GM18511 (cell line): ENCODE measurements at regions not wholly inside any gene's neighbourhood (a gene's known extent, or its start where the extent isn't known, plus 50 kb on each side); places are given as distances from the start of the nearest gene placed in this dataset.

ENCODE experiments used
- ATAC-seq: cut with Tn5 transposase; IDR thresholded peaks from one replicate; pipeline ENCODE4 v1.9.1; 2021; ENCODE audit warnings: mild to moderate bottlenecking, moderate library complexity; ENCODE audit not compliant: unreplicated experiment

DNA sequence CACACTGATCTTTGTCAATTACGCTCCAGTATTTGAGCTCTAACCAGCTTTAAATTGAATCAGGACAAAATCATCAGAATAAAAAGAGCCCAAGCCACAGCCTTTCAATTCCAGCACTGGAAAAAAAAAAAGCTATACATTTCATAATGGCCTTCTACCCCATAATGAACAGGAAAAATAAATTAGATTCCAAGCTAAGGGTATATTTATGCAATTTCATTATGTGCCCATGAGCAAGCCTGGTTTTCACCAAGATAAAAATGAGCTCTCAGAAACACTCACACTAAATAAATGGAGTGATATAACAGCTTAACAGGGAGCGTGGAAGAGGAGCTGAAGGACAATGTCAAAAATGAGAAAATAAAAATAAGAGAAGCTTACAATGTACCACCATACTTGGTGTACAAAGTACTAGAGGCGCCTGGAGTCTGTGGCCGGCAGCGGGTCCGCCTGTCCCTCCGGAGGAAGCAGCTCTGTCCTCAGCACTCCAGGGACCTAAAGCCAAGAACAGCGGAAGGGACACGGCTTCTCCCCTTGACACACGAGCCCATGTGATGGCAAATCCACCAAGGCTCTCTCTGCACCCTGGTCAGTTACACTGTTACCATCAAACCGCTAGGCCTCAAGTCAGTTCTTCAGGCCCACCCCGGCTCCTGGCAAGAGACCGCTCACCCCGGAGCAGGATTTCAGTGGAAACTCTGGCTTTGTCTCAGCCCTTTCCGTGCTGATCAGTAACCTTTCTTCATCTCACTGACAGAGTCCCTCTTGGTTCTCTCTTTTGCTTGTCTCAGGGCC, 69.6 kb downstream of the RBFOX3 start:
- ATAC-seq = no peak

DNA sequence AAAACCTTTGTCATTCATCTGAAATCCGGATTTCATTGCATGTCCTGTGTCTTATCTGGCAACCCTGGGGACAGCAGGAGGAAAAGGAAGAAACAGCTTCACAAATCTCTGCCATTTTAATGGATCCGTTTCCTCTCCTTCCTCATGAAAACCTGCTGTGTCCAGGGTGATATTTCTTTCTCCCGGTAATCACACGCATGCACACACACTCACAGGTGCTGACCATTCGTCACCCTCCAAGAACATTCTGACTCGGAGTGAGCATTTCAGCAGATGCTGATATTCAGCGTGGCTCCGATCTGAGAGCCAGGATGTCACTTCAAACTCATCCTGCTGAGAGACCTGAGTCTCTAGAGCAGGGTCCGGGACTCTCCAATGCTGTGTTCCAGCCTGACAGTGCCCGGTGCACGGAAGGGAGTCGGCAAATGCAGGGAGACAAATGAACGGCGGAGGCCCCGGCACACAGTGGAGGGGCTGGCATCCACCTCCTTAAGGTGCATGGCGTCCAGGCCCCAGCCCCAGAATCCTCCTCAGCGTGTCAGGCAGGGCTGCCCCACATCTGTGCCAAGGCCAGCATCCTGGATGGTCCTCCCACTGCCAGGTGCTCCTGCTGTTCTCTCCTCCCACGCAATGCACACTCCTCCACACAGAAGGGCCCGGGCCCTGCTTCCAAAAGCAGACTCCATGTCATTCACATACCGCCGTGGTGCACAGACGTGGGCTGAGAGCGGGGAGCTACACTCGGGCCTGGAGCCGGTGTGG, 70.7 kb downstream of the RBFOX3 start:
- no peak for ATAC-seq

DNA sequence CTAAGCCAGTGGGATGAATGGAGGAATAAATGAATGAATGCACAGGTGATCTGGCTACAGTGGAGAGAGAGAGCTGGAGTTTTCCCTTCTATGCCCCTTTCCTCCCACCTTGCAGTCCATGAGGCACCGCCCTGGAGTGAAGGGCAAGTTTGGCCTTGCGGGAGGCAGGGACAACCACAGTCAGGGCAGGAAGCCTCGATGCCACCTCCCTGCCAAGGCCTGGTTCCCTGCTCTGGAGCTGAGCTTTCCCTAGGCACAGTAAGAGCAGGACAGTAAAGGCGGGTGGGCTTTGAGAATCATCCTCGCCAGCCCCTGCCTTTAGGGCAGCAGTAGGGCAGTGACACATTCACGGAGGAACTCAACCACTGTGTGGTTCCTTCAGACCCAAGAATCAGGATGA, 72.6 kb downstream of the RBFOX3 start:
- no peak for ATAC-seq

DNA sequence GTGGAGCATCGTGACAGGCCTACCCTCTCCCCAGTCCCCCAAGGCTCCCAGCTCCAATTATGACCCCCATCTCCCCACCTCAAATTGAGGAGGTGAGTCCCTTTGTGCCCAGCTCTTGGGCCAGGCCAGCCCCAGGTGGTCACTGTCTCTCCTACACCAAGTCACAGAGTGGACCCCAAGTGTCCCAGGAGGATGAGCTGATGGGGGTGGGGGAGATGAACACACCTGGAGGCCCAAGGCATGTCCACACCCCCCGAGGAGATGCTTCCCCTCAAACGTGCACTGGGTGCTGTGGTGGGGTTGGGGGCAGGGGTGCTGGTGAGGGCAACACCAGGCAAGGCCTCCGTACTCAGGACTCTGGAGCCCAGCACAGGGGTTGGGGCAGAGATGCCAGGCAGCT, 73.2 kb downstream of the RBFOX3 start:
- no peak for ATAC-seq

DNA sequence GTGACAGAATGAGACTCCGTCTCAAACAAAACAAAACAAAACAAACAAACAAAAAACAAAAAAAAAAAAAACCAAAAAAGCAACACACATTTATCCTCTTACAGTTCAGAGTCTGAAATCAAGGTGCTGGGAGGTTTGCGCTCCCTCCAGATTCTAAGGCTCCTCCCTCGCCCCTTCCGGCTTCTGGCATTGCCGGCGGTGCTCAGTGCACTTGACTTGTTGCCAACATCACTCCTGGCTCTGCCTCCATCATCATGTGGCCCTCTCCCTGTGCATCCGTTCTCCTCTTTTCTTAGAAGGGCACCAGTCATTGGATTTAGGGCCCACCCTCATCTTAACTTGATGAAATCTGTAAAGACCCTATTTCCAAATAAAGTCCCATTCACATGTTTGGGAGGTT, 73.8 kb downstream of the RBFOX3 start:
- ATAC-seq = no peak

DNA sequence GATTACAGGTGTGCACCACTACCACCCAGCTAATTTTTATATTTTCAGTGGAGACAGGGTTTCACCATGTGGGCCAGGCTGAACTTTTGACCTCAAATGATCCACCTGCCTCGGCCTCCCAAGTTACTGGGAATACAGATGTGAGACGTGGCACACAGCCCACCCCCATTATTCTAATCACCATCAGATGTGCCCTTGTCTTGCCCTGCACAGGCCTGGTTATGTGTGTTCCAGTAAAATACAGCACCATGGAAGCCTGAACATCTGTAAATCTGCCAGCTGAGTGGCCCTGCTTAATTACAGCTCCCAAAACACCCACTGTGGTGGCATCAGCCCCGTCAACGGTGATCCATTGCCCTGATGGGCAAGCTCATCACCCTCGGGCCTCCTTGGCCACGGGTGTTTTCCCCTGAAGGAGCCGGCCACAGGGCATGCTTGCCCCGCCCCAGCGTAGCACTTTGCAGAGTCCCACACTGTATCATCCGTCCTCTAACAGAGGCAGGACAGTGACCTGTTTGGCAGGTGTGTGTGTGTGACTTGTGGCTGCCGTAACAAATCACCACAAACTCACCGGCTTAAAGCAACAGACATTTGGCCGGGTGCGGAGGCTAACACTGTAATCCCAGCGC, 74.5 kb downstream of the RBFOX3 start:
- ATAC-seq = no peak

DNA sequence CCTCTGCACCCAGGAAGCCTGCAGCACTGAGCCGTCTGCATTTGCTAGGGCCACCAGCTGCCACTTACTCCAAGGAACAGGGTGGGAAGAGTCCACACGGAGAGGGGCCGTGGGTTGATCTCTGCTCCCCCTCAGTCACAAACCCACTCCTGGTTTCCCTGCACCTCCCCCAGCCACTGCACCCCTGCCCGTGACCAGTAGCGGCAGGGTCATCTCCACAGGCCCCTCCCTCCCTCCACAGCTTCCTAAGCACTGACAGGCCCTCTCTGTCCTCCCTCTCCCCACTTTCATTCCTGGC, 75.2 kb downstream of the RBFOX3 start:
- ATAC-seq = no peak

DNA sequence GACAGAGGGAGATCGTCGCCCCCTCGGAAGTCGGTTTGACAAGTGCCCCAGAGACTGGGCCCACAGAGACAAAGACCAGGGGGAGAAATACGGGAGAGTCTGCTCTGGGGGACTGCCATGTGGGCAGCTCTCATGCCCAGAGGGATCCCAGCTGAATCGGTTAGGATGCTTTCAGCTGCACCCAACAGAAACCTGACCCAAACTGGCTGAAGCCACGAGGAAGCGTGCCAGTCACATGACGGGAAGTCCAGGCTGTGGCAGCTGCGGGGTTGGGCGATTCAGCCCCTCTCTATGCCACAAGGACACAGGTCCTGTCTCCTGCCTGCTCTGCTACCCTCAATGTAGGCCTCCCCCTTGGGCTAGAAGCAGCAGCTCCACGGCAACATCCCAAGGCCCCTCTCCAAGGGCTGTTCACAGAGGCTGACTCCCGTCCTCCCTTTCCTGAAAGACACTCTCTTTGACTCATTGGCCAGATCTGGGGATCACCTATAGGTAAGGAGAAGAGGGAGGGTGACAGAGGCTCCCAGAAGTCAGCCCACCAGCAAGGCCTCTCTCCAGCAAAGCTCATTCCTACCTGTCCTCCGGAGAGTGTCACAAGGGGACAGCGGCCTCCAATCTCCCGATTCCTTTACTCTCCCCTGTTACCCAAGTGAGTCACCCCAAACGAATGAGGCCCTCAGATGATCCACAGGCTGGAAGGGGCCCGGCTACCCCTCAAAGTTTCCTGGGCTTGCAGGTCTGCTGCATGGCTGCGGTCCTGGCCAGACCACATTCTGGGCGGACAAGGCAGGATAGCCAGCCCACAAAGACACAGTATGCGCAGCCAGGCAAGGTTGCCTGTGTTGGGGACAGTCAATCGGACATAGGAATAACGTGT, 75.8 kb downstream of the RBFOX3 start:
- ATAC-seq = no peak

DNA sequence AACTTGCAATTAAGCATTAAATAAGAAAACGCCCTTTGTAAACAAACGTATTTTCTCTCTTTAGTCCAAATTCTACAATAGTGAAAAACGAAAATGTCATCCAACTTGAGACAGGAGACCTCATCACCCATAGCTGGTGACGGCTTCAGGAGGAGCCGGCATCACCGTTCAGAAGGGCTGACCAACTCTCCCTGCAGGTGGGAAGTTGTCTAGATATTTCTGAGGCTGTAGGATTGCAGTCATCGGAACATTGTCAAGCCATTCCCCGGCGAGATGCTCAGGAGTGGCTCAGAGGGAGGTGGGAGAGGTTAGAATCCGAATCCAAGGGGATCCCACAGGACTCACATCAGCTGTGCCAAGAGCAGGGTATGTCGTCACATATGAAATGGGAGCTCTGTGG, 76.7 kb downstream of the RBFOX3 start:
- ATAC-seq = no peak

DNA sequence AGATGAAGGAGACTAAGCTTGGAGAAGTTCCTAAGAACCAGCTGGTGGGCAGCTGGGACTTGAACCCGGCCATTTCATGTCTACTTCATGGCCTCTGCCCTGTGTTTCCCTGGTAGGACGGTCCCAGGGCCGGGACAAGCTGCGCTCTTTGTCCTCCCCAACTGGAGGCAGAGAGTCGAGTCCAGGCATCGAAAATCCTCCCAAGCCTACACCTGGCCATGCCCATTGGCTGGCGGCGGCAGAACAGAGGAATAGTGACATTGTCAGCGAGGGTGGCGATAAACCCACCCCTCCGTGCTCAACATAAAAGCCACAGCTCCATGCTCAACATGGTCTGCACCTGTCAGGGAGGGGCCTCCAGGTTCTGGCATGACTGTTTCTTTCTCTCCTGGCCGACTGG, 77.7 kb downstream of the RBFOX3 start:
- ATAC-seq = no peak

DNA sequence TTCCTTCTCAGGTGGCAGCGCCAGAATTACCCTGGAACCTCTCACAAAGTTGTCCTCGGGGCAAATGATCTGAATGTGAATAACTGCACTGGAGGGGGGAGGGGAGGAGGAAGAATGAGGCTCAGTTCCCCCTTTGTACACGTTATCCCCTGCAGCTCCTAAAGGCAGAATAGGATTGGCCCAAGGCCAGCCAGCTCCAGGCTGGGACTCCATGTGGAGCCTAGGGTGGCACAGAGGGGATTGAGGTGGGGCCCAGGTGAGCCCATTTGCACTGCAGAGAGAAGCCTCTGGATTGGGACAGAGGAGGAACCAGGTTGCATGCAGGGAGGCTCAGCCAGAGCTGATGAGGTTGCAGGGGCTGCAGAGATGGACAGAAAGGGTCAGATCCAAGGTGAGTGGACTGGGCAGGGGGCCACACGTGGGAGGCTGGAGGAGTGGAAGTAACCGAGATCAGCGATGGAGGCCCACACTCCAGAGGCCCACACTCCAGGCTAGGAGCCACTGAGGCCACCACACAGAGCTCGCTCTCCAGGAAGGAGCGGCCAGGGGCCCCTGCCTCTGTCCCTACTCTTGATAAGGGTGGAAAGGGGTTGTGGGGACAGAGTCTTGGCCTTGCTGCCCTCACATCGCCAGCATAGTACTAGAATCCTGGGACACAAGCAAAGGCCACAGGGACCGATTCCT, 78.6 kb downstream of the RBFOX3 start:
- ATAC-seq = no peak

DNA sequence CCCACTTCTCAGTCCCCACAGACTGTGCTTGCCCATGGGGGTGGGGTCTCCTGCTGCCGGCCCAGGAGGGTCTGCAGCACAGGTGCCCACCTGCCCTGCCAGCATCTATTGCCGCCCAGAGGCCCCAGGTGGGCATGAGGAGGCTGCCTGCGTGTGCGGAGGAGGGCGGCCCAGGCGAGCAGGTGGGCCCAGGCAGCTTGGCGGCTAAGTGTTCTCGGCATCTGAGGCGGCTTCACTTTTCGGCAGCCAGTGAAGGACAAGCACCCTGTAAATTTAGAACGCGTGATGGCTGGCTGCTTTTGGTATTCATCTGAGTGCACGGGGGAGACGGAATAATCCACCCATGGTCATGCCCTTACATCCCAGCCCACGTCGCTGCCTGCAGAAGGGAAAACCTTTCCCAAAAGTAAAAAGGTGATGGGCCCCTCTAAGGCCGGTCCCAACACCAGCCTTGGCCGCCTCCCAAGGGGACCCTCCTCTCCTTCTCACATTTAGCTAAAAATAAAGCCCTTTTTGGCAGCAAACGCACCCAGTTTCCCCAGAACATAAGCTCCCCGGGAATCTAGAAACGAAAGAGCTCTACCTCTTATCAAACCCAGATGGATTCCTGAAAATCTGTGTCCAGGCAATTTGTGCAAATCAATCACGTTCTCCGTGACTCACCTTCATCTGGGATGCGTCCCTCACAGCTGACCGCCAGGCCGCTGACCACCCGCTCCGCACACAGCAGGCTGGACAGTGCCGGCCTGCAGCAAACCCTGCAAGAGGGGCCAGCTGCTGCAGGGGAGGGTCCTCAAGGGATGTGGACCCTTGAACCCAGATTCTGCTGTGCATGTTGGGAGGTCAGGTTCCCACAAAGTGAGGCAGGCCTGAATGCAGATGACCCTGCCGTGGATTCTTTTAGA, 79.4 kb downstream of the RBFOX3 start:
- ATAC-seq = no peak

DNA sequence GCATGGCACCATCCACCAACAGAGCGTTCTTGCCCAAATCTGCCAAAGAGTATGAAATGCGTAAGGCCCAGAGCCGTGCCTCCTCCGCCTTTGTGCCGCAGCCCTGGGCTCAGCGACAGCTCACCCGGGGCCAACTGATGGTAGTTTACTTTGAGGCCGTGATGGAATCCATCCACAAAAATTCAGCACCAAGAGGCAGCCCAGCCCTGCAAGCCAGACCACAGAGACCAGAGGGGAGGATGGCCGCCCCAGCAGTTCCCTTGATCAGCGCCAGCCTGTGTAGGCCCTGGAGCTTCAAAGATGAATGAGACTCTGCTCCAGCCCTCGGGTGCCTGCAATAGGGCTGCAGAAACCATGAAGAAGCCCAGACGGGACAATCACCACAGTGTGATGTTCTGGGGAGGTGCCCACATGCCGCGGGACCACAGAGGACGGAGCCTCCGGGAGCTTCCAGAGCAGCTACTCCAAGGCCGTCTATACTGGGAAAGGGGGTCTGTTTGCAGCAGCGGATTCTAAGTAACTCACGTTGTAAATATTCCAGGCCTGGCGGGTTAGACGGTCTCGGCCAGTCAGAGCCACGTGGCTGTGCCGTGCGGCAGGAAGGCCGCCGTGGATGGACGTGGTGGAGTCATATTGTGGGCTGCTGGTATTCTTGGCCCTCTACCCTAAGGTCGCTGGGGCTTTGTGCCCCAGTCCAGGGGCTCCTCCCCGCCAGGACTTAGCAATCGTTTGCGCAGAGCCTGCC, 80.3 kb downstream of the RBFOX3 start:
- no peak for ATAC-seq

DNA sequence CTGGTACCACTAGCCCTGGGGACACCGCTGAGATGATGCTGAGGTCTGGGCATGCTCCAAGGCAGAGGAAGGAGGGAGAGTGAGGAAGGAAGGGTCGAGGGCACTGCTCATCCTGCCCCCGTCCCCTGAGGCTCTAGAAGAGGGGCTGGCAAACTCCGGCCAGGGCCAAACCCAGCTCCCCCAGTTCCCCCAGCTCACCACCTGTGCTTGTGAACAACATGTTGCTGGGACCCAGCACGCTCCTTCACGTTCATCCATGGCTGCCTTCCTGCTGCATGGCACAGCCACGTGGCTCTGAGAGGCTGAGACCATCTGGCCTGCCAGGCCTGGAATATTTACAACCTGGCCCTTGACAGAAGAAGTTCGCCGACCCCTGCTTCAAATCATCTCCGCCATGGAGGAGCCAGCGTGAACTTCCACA, 81.2 kb downstream of the RBFOX3 start:
- ATAC-seq = no peak

DNA sequence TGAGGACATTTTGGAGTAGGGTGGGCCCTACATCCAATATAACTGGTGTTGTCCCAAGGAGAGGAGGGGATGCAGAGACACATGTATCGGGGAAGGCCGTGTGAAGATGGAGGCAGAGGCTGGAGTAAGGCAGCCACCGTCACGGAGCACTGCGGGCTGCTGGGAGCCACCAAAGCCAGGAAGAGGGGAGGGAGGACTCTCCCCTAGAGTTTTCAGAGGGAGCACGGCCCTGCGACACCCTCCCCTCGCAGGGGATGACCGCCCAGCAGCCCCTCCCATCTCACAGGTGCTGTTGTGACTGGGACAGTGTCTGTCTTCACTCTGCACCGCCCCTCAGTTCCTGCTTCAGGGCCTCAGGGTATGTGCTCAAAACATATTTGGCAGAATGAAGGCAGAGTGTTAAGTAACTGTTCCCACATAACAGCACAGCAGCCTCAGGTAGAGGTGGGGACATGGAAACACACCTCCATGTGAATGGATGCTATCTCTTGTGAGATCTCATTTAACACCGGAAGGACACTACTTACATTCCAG, 82.2 kb downstream of the RBFOX3 start:
- ATAC-seq = no peak

DNA sequence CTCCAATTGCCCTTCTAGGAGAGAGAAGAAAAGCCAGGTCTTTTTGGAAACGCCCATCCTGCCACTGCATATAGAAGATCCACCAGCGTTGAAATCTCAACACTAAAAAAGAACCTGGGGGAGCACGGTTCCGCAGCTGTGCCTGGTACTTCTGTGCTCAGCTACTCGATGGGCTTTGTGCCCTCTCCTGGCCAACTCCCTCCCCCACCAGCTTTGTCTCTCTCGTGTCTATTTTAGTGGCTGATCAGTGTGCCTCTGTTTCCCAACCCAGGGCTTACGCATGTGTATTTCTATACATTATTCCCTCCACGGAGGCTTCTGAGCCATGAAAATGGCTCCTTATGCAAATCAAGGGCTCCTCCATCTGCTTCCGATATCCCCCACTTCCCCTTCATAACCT, 83.5 kb downstream of the RBFOX3 start:
- no peak for ATAC-seq

DNA sequence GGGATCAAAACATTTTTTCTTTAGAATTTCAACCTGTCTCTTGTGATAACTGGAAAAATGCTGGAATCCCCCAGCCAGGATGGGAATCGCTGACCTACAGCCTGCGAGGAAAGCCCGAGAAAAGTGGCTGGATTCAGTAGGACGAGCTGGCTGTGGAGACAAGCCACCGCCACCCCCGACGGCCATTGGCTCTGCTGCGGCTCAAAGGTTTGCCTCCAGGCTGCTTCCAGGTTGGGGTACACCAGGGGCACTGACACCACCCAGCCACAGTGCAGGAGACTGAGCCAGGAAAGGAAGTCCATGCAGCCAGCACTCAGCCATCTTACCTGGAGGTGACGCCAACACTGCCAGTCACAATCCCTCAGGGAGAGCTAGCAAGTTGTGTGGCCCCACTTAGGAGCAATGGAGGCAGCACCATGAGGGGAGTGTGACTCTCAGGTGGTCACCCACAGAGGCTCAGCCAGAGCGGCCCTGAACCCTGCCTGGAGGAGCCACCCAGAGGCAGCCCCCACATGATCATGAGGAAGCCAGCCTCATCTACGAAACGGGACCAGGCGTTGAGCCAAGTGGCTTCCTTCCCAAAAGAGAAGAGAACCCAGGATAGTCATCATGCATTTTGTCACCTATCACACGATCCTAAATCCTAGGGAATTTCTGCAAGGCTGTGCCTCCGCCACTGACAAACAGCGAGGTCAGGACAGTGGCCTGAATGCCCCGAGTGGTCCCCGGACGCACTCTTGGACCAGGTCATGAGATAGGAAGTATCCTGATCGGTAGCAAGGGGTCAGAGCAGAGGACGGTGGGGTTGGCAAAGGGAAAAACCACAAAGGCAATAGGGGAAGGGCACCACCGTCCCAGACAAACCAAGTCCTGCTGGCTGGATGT, 84.8 kb downstream of the RBFOX3 start:
- ATAC-seq = no peak
